Naive B cell (primary cell): ENCODE measurements at regions not wholly inside any gene's neighbourhood (a gene's known extent, or its start where the extent isn't known, plus 50 kb on each side); places are given as distances from the start of the nearest gene placed in this dataset.
A peak's percentile ranks its signal among the peaks of the same experiment; 100 is the strongest.

Experiments
- ATAC-seq, 2 donors: fragments of 150-1000 bp; cut with Tn5 transposase; 2 replicates each; pipeline ENCODE4 v1.10.0; 2021; ENCODE audit warnings: low read depth in 2 of 2, mild to moderate bottlenecking in 2 of 2, moderate library complexity in 2 of 2
- DNase-seq: peaks from one replicate; pipeline ENCODE4 v3.0.0; 2022
- H3K27ac Mint-ChIP-seq, 6 donors: one replicate each; pipeline ENCODE4 v1.8.0; 2020 to 2022; ENCODE audit warnings: mild to moderate bottlenecking in 6 of 6, mixed read lengths in 6 of 6, moderate library complexity in 5 of 6, inconsistent platforms in 2 of 6
- H3K27me3 Mint-ChIP-seq, 3 donors: one replicate each; pipeline ENCODE4 v1.8.0; 2021 to 2022; ENCODE audit warnings: mixed read lengths in 3 of 3, mild to moderate bottlenecking in 1 of 3
- H3K36me3 Mint-ChIP-seq, 2 donors: one replicate each; pipeline ENCODE4 v1.8.0; 2020 to 2022; ENCODE audit warnings: mixed read lengths in 2 of 2, inconsistent platforms in 1 of 2, mild to moderate bottlenecking in 1 of 2
- H3K4me1 Mint-ChIP-seq, 3 donors: one replicate each; pipeline ENCODE4 v1.8.0; 2020 to 2022; ENCODE audit warnings: mixed read lengths in 3 of 3, inconsistent platforms in 1 of 3, mild to moderate bottlenecking in 1 of 3, moderate library complexity in 1 of 3
- H3K4me3 Mint-ChIP-seq, 8 donors: one replicate each; pipeline ENCODE4 v1.8.0; 2020 to 2022; ENCODE audit warnings: mild to moderate bottlenecking in 8 of 8, mixed read lengths in 8 of 8, moderate library complexity in 8 of 8, inconsistent platforms in 2 of 8
- H3K9me3 Mint-ChIP-seq, 7 donors: one replicate each; pipeline ENCODE4 v1.8.0; 2020 to 2022; ENCODE audit warnings: mixed read lengths in 7 of 7, mild to moderate bottlenecking in 5 of 7, inconsistent platforms in 2 of 7, moderate library complexity in 1 of 7

DNA sequence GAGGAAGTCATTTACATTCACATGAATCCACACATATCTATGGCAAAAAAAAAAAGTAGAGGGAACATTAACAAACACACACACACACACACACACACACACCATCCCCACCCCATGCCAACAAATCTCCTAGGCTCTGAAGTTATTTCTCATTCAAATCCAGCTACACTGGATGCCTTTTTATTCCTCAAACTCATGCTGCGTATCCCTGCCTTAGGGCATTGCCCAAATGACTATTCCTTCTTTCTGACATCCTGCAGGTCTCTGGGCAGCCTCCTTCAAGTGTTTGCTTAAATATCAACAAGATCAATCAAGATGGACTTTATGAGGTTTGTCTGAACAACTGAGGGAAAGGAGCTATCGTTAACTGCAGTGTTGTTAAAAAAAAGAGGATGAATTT lies 106.5 kb upstream of the FAM9A start:
- Mint-ChIP-seq H3K27me3 (peaks cover 6 to 31% (median 14%) of the 10 kb centered on the region in 3 donors), H3K4me1 (no peaks in the 10 kb centered on the region), H3K9me3 (peaks cover 0 to 9% (median 0%) of the 10 kb centered on the region in 7 donors), H3K27ac (no peak overlapping the region), H3K36me3 (no peaks in the 10 kb centered on the region), H3K4me3 (no peak overlapping the region)
- DNase-seq: no peak
- no peak for ATAC-seq

DNA sequence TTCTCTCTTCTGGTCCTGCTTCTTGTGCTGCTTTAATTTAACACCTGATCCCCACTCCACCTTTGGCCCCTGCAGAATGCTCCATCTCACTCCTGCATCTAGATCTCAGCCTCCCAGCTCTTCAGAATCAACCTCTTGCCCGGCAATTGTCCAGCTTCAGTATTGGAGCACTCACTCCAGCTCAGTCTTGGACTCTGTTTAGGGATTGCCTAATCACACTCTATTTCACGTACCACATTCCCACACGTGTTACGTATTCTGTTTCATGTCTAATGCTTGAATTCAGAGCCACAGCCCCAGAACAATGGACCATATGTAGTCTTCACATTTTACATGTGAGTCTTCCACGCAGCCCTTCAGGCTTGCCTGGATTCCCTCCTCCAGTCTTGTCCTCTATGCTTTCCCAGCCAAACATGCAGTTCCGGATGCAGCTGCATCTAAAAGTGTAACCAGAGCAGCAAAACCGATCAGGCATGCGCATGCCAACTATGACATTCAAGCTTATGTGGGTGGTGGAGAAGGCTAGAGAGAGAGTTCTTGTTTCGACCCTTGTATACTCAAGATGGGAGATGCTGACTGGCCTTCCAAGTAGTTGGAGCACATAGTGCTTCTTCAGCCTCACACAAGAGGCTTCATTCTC lies 105.2 kb upstream of the FAM9A start:
- Mint-ChIP-seq H3K27me3 (peaks cover 6 to 44% (median 14%) of the 10 kb centered on the region in 3 donors), H3K36me3 (no peaks in the 10 kb centered on the region), H3K27ac (peak overlapping the region in 1 of 6 donors; percentile 1), H3K9me3 (peaks cover 0 to 9% (median 0%) of the 10 kb centered on the region in 7 donors), H3K4me1 (no peaks in the 10 kb centered on the region), H3K4me3 (no peak overlapping the region)
- DNase-seq (no peak), ATAC-seq (no peak)

DNA sequence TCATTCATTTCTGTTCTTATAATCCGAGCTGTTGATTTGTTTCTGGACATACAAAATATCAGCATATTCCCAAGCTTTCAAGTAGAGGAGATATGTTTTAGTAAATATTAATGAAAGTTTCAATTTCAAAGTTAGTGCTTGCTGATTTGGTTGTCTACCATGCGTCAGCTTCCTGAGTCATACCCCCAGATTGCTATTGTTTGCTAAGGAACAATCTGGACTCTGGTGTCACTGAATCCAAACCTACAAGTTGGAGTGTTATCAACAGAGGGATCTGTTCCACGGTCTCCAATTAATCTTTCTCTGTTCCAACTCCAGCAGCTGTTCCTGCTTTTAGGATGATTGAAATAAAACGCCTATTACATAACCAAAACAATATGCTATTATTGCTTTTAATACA lies 96.1 kb upstream of the FAM9A start:
- peaks cover 0 to 36% (median 12%) of the 10 kb centered on the region in 3 donors for H3K27me3 Mint-ChIP-seq
- no peaks in the 10 kb centered on the region for H3K4me1 Mint-ChIP-seq
- H3K27ac Mint-ChIP-seq: no peak overlapping the region
- peaks cover 4 to 27% (median 8%) of the 10 kb centered on the region in 7 donors for H3K9me3 Mint-ChIP-seq
- no peak overlapping the region for H3K4me3 Mint-ChIP-seq
- peaks cover 0 to 5% of the 10 kb centered on the region in 2 donors for H3K36me3 Mint-ChIP-seq
- DNase-seq (no peak), ATAC-seq (no peak)

DNA sequence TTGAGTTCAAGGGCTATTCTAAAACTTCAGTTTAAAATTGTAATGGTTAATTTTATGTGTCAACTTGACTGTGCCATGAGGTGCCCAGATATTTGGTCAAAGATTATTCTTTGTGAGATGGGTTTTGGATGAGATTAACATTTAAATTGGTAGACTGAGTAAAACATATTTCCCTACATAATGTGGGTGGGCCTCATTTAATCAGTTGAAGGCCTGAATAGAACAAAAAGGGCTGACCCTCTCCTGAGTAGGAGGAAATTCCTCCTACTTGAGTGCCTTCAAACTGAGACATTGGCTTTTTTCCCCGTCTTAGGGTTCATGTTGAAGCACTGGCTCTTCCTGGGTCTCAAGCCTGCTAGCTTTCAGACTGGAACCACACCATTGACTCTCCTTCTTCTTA lies 89.6 kb upstream of the FAM9A start:
- peaks cover 0 to 6% (median 0%) of the 10 kb centered on the region in 3 donors for H3K4me1 Mint-ChIP-seq
- DNase-seq: no peak
- no peak for ATAC-seq
- H3K4me3 Mint-ChIP-seq: no peak overlapping the region
- peaks cover 5 to 35% (median 10%) of the 10 kb centered on the region in 7 donors for H3K9me3 Mint-ChIP-seq
- peaks cover 14 to 23% (median 15%) of the 10 kb centered on the region in 3 donors for H3K27me3 Mint-ChIP-seq
- H3K27ac Mint-ChIP-seq: no peak overlapping the region
- peaks cover 5 to 7% of the 10 kb centered on the region in 2 donors for H3K36me3 Mint-ChIP-seq

DNA sequence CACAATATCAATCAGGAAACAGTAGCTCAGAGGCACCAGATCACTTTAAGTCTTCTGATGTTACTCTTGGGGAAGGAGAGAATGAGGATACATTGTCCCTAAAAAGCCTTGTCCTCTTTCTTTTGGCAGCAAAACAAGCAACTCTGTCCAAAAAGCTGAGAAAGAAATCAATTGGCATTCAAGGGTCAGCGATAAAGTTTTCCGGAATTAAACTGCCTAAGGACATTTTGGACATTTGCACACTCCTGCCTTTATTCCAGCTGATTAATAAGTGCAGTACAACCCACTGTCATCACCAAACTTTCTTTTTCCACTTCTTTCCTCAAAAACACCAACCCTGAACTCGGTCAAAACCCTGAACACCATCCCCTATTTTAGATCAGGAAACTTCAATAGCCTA lies 85.8 kb upstream of the FAM9A start:
- Mint-ChIP-seq H3K9me3 (peaks cover 1 to 11% (median 4%) of the 10 kb centered on the region in 7 donors), H3K27me3 (peaks cover 19 to 31% (median 22%) of the 10 kb centered on the region in 3 donors), H3K27ac (no peak overlapping the region), H3K4me1 (peaks cover 0 to 6% (median 0%) of the 10 kb centered on the region in 3 donors), H3K4me3 (no peak overlapping the region), H3K36me3 (peaks cover 0 to 6% of the 10 kb centered on the region in 2 donors)
- no peak for ATAC-seq
- DNase-seq: no peak

DNA sequence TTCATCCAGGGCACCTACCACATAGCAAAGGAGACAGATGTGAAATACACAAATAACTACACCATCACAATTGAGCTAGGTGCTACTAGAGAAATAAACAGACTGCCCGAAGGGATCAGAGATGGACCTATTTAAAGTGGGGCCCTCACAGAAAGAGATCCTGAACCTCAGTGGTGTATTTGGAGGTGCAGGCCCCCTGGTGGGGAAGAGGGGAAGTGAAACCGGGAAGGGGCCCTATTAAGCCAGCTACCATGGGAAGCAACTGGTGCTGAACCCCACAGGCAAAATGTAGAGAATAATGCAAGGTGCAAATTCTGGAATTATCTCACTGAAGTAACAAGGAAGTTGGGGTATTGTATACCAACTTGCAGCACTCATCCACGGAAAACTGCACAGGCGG lies 78.6 kb upstream of the FAM9A start:
- H3K4me3 Mint-ChIP-seq: no peak overlapping the region
- no peaks in the 10 kb centered on the region for H3K36me3 Mint-ChIP-seq
- peak in 1 of 2 donors; percentile 28 for ATAC-seq
- peak; percentile 2 for DNase-seq
- H3K4me1 Mint-ChIP-seq: peaks cover 0 to 4% (median 0%) of the 10 kb centered on the region in 3 donors
- no peak overlapping the region for H3K27ac Mint-ChIP-seq
- peaks cover 3 to 26% (median 7%) of the 10 kb centered on the region in 3 donors for H3K27me3 Mint-ChIP-seq
- H3K9me3 Mint-ChIP-seq: peaks cover 0 to 2% (median 0%) of the 10 kb centered on the region in 7 donors

DNA sequence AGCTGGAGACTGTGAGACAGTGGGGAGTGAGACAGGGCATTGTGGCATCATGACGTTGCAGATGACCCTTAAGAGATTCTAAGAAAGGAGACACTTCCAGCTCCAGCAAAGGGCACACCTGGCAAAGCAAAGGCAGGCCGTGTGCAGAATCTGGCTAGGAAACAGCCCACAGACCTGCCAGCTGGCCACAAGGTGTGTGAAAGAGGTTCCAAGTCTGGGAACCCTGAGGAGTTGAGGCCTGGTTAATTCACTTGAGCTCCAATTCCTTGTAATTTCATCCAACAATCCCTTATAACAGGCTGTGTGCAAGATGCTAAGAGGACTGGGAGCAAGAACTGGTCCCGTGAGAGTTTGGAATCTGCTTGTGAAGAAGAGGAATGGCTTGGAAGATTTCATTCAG lies 72.8 kb upstream of the FAM9A start:
- Mint-ChIP-seq H3K36me3 (no peaks in the 10 kb centered on the region), H3K4me1 (no peaks in the 10 kb centered on the region), H3K27me3 (peaks cover 0 to 30% (median 3%) of the 10 kb centered on the region in 3 donors), H3K27ac (no peak overlapping the region), H3K4me3 (no peak overlapping the region), H3K9me3 (peaks cover 0 to 9% (median 0%) of the 10 kb centered on the region in 7 donors)
- DNase-seq (no peak), ATAC-seq (no peak)

DNA sequence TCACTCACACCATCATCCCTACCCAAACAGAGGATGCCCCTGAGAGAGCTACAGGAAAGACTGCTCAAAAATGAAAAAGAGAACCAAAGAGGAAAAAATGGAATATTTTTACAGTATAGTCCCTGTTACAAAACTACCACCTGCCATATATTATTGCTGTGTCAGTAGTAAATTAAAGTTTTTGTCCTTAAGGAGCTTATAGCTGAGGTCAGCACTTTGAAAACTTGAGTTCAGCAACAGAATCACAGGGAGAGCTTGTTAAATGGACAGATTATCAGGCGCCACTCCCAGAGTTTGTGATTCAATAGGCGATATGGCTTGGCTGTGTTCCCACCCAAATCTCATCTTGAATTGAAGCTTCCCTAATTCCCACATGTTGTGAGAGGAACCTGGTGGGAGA lies 71.9 kb upstream of the FAM9A start:
- peaks cover 0 to 9% (median 0%) of the 10 kb centered on the region in 7 donors for H3K9me3 Mint-ChIP-seq
- H3K27ac Mint-ChIP-seq: no peak overlapping the region
- DNase-seq (no peak), ATAC-seq (no peak)
- peaks cover 0 to 38% (median 3%) of the 10 kb centered on the region in 3 donors for H3K27me3 Mint-ChIP-seq
- no peaks in the 10 kb centered on the region for H3K36me3 Mint-ChIP-seq
- H3K4me3 Mint-ChIP-seq: no peak overlapping the region
- no peaks in the 10 kb centered on the region for H3K4me1 Mint-ChIP-seq

DNA sequence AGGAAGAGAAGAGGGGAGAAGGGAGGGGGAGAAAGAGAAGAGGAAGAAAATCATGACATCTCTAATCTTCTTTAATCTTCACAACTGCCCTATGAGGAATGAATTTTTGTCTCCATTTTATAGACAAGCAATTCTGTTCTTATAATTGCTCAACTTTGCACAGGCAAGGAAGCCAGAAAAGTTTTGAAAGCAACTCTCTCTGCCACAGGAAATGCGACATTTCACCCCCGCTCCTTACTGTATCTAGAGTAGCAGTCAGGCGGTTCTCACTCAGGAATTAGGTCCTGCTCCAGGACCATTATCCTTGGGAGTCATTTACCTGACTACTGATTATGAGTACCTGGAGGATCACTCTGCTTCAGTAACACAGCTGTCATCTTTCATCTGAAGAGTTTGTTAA lies 69.2 kb upstream of the FAM9A start:
- Mint-ChIP-seq H3K9me3 (peaks cover 0 to 9% (median 0%) of the 10 kb centered on the region in 7 donors), H3K27ac (no peak overlapping the region), H3K36me3 (no peaks in the 10 kb centered on the region), H3K27me3 (peaks cover 0 to 39% (median 3%) of the 10 kb centered on the region in 3 donors), H3K4me1 (no peaks in the 10 kb centered on the region), H3K4me3 (no peak overlapping the region)
- no peak for DNase-seq
- no peak for ATAC-seq

DNA sequence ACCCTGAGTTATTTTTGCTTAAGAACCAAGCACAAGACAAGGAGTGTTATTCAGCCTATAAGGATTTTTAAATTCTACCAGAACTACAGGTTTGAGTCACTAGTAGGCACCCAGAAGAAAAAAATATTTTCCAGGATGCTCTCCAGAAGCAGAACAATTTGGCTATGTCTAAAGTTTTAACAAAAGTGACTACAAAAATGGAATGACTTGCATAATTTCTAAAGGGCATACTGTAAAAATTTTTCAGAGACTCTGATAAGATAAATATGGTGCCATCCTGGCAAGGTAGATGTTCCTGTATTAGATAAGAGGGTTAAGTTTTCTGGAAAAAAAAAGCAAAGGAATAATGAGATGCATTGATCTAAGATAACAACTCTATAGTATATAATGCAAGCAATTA lies 68.6 kb upstream of the FAM9A start:
- ATAC-seq (no peak), DNase-seq (no peak)
- H3K4me3 Mint-ChIP-seq: no peak overlapping the region
- H3K9me3 Mint-ChIP-seq: peaks cover 0 to 9% (median 0%) of the 10 kb centered on the region in 7 donors
- H3K27me3 Mint-ChIP-seq: peaks cover 0 to 39% (median 3%) of the 10 kb centered on the region in 3 donors
- H3K36me3 Mint-ChIP-seq: no peaks in the 10 kb centered on the region
- no peaks in the 10 kb centered on the region for H3K4me1 Mint-ChIP-seq
- H3K27ac Mint-ChIP-seq: no peak overlapping the region

DNA sequence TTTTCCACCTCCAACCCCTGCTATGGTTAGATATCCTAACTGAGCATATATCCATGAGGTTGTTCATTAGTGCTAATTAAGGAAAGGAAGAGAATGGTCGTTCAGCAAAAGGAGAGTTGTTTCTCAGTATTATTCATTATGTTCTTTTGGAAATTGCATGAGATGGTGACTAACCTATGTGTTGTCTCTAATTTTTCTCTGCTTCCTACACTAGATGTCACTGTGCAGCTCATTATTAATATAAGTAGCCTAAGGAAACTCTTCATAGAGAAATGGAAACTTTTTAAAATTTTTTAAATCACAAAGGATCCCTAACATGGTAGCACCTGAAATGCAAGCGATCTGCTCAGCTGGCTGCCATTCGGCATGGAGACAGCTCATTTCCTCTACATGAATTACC lies 67.7 kb upstream of the FAM9A start:
- H3K36me3 Mint-ChIP-seq: no peaks in the 10 kb centered on the region
- no peak overlapping the region for H3K27ac Mint-ChIP-seq
- no peak overlapping the region for H3K4me3 Mint-ChIP-seq
- ATAC-seq (no peak), DNase-seq (no peak)
- peaks cover 0 to 7% (median 0%) of the 10 kb centered on the region in 7 donors for H3K9me3 Mint-ChIP-seq
- no peaks in the 10 kb centered on the region for H3K4me1 Mint-ChIP-seq
- H3K27me3 Mint-ChIP-seq: peaks cover 0 to 34% (median 3%) of the 10 kb centered on the region in 3 donors

DNA sequence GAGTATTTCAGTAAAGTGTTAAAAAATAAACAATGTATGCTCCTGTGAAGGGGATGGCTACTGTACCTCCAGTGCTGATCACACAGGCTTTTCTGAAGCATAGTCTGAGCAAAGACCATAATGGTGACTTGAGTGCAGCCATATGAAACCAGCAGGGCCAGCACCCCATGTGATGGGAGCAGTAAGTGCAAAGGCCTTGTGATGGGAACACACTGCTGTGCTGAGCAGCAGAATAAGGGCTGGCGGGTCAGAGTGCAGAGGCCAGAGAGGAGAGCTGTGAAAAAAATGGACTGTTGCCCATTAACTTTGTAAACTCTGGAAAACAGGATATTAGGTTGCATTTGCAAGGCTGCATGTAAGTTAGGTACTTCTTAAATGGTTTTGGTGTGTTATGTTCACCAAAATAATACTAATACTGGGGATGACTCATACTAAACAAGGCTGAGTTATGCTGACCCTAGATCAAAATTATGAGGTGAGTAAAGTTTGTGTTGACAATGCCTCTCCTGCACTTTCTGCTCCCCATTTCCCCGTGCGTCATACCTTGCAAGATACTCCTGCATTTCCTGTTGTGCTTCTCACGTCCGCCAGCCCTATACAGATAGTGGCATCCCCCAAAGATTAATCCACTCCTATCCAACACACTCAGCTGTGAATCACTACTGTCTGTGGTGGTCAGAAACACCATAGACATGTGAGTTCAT lies 67.0 kb upstream of the FAM9A start:
- H3K27me3 Mint-ChIP-seq: peaks cover 3 to 34% (median 6%) of the 10 kb centered on the region in 3 donors
- no peaks in the 10 kb centered on the region for H3K36me3 Mint-ChIP-seq
- H3K9me3 Mint-ChIP-seq: peaks cover 0 to 4% (median 0%) of the 10 kb centered on the region in 7 donors
- H3K27ac Mint-ChIP-seq: no peak overlapping the region
- ATAC-seq (no peak), DNase-seq (no peak)
- H3K4me3 Mint-ChIP-seq: no peak overlapping the region
- no peaks in the 10 kb centered on the region for H3K4me1 Mint-ChIP-seq

DNA sequence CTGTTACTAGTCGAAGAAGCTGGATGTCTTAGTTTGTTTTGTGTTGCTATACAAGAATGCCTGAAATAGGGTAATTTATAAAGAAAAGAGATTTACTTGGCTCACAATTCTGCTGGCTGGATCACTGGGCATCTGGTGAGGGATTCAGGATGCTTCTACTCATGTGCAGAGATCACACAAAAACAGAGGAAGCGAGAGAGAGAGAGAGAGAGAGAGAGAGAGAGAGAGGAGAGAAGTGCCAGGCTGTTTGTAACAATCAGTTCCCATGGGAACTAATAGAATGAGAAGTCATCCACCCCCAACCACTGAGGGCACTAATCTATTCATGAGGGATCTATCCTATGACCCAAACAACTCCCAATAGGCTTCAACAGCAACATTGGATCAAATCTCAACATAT lies 66.2 kb upstream of the FAM9A start:
- Mint-ChIP-seq H3K27me3 (peaks cover 3 to 39% (median 6%) of the 10 kb centered on the region in 3 donors), H3K9me3 (peaks cover 0 to 3% (median 0%) of the 10 kb centered on the region in 7 donors), H3K4me1 (no peaks in the 10 kb centered on the region), H3K27ac (no peak overlapping the region), H3K36me3 (no peaks in the 10 kb centered on the region), H3K4me3 (no peak overlapping the region)
- no peak for DNase-seq
- no peak for ATAC-seq

DNA sequence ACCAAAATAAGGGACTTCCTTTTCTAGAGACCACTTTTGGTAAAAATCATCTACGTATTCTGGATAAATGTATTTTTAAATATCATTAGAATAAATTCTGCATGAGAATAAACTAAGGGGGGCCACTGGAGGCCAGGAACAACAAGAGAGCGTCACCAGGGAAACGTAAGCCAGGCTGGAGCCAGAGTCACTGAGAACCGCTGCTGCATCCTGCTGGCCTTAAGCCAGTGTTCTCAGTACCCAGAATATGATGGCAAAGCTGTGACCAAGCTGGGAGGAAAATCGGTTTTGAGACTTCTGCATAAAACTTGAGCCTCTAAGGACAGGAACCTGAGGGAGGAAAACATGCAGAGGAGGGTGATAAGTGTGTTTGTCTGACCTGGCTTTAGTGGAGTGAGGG lies 63.0 kb upstream of the FAM9A start:
- no peaks in the 10 kb centered on the region for H3K4me1 Mint-ChIP-seq
- peaks cover 0 to 8% of the 10 kb centered on the region in 2 donors for H3K36me3 Mint-ChIP-seq
- peaks cover 13 to 48% (median 13%) of the 10 kb centered on the region in 3 donors for H3K27me3 Mint-ChIP-seq
- no peak overlapping the region for H3K27ac Mint-ChIP-seq
- DNase-seq (no peak), ATAC-seq (no peak)
- no peak overlapping the region for H3K4me3 Mint-ChIP-seq
- peaks cover 0 to 4% (median 0%) of the 10 kb centered on the region in 7 donors for H3K9me3 Mint-ChIP-seq
